ENCODE measurements at regions not wholly inside any gene's neighbourhood (a gene's known extent, or its start where the extent isn't known, plus 50 kb on each side); places are given as distances from the start of the nearest gene placed in this dataset.

DNA sequence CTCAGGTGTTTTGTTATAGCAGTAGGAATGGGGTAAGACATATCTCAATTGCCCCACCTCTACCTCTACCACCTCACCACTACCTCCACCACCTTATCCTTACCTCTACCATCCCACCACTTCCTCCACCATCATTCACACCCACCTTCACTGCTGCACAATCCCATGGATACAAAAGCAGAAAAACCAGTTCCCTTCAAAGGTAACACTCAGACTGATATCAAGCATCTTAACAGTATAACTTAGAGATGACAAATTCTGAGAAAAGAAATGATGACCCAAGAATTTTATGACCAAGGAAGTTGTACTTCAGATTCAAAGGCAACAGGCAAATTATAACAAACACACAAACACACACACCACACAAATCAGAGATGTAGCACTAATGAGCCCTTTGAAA, 189.4 kb downstream of the NUAK1 start:
- no peak for TF ChIP-seq EP300 (IDR thresholded peaks at IDR 0.05)
- TF ChIP-seq, protein P1, sequence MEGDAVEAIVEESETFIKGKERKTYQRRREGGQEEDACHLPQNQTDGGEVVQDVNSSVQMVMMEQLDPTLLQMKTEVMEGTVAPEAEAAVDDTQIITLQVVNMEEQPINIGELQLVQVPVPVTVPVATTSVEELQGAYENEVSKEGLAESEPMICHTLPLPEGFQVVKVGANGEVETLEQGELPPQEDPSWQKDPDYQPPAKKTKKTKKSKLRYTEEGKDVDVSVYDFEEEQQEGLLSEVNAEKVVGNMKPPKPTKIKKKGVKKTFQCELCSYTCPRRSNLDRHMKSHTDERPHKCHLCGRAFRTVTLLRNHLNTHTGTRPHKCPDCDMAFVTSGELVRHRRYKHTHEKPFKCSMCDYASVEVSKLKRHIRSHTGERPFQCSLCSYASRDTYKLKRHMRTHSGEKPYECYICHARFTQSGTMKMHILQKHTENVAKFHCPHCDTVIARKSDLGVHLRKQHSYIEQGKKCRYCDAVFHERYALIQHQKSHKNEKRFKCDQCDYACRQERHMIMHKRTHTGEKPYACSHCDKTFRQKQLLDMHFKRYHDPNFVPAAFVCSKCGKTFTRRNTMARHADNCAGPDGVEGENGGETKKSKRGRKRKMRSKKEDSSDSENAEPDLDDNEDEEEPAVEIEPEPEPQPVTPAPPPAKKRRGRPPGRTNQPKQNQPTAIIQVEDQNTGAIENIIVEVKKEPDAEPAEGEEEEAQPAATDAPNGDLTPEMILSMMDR (IDR thresholded peaks at IDR 0.05), result no peak
- TF ChIP-seq POLR2A (IDR thresholded peaks at IDR 0.05), result no peak
- Histone ChIP-seq H3K27me3 (no peaks in the 10 kb centered on the region), H3K4me3 (no peak overlapping the region), H3K9me3 (no peaks in the 10 kb centered on the region), H3K4me1 (ENCODE audit: insufficient read depth) (no peaks in the 10 kb centered on the region), H3K27ac (no peak overlapping the region), H3K36me3 (no peaks in the 10 kb centered on the region)
- intact Hi-C loops (cut with DNase I), result no loop called here
- DNase-seq, result no peak

DNA sequence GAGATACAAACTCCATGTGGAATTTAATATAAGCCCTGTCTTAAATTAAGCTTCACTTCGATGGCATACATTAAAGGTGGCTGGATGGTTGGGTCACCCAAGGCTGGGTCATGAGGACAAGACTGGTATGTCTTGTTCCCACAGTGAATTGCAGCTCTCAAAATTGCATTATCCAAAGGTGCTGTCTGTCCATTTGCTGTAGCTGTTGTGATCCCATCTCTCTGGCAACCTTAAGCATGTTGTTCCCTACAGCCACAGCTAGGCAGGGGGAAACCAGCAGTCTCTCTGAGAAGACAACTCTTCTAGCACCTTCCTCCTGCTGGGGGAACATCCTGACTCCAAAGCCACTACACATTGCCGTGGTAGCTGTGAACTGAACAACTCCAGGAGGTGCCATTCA, 187.0 kb downstream of the NUAK1 start:
- no peaks in the 10 kb centered on the region for H3K36me3 ChIP-seq
- H3K4me3 ChIP-seq, result no peak overlapping the region
- no peaks in the 10 kb centered on the region for H3K4me1 ChIP-seq (ENCODE audit: insufficient read depth)
- no peaks in the 10 kb centered on the region for H3K27me3 ChIP-seq
- 43 to 95% (median 70%) methylated on average over 2 of the region's 2 CpGs for WGBS, 3 donors
- TF ChIP-seq, protein P1 (IDR thresholded peaks at IDR 0.05), result no peak
- TF ChIP-seq EP300 (IDR thresholded peaks at IDR 0.05) (no peak), POLR2A (IDR thresholded peaks at IDR 0.05) (no peak)
- DNase-seq, result no peak
- no peaks in the 10 kb centered on the region for H3K9me3 ChIP-seq
- intact Hi-C loops (cut with DNase I), result loop anchor here in 1 of 4 donors (10.0 kb wide), 1 partner anchor 107 kb away; no protein-coding TSS in a partner anchor
- H3K27ac ChIP-seq, result no peak overlapping the region

- H3K9me3 ChIP-seq, result no peaks in the 10 kb centered on the region
- 83 to 86% (median 85%) methylated on average over 7 of the region's 7 CpGs for WGBS, 3 donors
- H3K36me3 ChIP-seq, result no peaks in the 10 kb centered on the region
- H3K4me3 ChIP-seq, result no peak overlapping the region
- no peaks in the 10 kb centered on the region for H3K27me3 ChIP-seq
- H3K27ac ChIP-seq, result no peak overlapping the region
- intact Hi-C loops (cut with DNase I), result loop anchor here in 1 of 4 donors (10.0 kb wide), 1 partner anchor 110 kb away; no protein-coding TSS in a partner anchor
- TF ChIP-seq EP300 (IDR thresholded peaks at IDR 0.05) (no peak), POLR2A (IDR thresholded peaks at IDR 0.05) (no peak)
- TF ChIP-seq, protein P1 (IDR thresholded peaks at IDR 0.05), result no peak
- no peaks in the 10 kb centered on the region for H3K4me1 ChIP-seq (ENCODE audit: insufficient read depth)
- DNase-seq, result no peak
Observed at GRCh38 chr12:105954951-105955931, 183.5 kb downstream of the NUAK1 start.

DNA sequence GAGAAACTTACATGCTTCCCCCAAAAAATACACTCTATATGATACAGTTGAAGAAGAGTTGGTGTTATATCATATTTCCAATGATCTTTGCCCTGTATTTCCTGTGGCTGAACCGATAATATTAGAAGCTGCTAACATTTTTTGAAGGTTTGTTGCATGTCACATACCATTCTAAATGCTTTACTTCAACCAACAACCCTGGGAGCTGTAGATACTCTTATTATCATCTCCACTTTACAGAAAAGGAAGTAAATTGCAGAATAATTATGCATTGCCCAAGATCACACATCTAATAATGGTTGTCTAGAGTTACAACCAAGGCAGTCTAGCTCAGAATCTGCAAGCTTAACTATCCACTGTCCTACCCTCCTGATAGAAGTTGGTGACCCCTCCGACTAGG, 182.8 kb downstream of the NUAK1 start:
- no peak for DNase-seq
- Histone ChIP-seq H3K27me3 (no peaks in the 10 kb centered on the region), H3K36me3 (no peaks in the 10 kb centered on the region), H3K4me1 (ENCODE audit: insufficient read depth) (peaks cover 1% of the 10 kb centered on the region), H3K9me3 (no peaks in the 10 kb centered on the region), H3K4me3 (no peak overlapping the region), H3K27ac (no peak overlapping the region)
- intact Hi-C loops (cut with DNase I), result loop anchor here in 1 of 4 donors (10.0 kb wide), 1 partner anchor 111 kb away; no protein-coding TSS in a partner anchor
- 40 to 52% (median 41%) methylated on average over 2 of the region's 2 CpGs for WGBS, 3 donors
- TF ChIP-seq POLR2A (IDR thresholded peaks at IDR 0.05), result no peak
- TF ChIP-seq, protein P1 (IDR thresholded peaks at IDR 0.05), result no peak

All from ovary (tissue), 7 donors.